Fibroblast of mammary gland (primary cell): ENCODE measurements at regions not wholly inside any gene's neighbourhood (a gene's known extent, or its start where the extent isn't known, plus 50 kb on each side); places are given as distances from the start of the nearest gene placed in this dataset.
"Not testable (repeated sequence)": the region's sequence is repeated elsewhere in the genome, so short reads cannot be mapped to it uniquely, and the experiment has no call there.

Experiments
- DNase-seq: peaks from one replicate; pipeline ENCODE4 v3.0.0-alpha.2; 2010; ENCODE audit warnings: low read depth
- H3K4me3 ChIP-seq: 2 replicates; pipeline ENCODE4 v1.5.1; 2011; ENCODE audit warnings: low read depth, mild to moderate bottlenecking, low read length, moderate library complexity; ENCODE audit not compliant: control insufficient read depth
- CTCF ChIP-seq: conservative IDR thresholded peaks from 2 replicates; pipeline ENCODE4 v1.5.1; 2011; ENCODE audit warnings: low read depth, low read length, inconsistent platforms; ENCODE audit not compliant: control insufficient read depth, insufficient read depth

DNA sequence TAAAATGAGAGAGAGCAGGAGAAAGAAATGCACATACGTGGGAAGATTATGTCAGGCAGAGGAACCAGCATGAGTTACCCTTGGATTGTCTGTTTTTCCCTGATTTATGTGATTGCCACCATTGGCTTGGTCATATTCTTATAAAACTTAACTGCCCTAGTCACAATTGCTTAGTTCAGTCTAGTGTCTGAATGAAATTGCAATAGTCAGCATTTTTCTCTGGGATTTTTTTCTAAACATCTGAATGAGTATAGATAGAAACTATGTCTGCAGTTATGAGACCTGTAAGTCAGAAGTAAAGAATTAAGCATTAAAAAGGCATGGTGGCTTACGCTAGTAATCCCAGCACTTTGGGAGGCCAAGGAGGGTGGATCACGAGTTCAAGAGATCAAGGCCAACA, 889.8 kb downstream of the PLA2G4A start:
- DNase-seq: no peak
- TF ChIP-seq CTCF: no peak
- no peak overlapping the region for H3K4me3 ChIP-seq

DNA sequence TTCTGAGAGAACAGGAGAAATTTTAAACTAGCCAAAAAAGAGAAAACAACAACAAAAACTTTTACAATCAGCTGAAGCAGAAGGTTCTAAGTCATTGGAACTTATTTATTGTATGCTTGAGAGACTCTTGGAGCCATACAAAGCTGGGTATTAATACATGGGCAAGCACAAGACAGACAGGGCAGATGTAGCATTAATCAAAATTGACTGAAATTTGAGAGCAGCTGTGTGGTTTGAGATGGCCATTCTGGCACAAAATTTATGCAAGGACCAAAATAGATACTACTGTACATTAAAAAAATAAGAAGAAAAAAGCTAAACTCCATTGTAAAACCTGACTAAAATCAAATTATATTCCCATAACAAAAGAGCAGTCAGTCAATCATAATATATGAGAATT, 892.5 kb downstream of the PLA2G4A start:
- TF ChIP-seq CTCF: no peak
- no peak overlapping the region for H3K4me3 ChIP-seq
- DNase-seq: no peak

- DNase-seq: no peak
- no peak for TF ChIP-seq CTCF
- H3K4me3 ChIP-seq: no peak overlapping the region
These were observed 896.5 kb downstream of the PLA2G4A start for GRCh38 chr1:187725216-187725615.

DNA sequence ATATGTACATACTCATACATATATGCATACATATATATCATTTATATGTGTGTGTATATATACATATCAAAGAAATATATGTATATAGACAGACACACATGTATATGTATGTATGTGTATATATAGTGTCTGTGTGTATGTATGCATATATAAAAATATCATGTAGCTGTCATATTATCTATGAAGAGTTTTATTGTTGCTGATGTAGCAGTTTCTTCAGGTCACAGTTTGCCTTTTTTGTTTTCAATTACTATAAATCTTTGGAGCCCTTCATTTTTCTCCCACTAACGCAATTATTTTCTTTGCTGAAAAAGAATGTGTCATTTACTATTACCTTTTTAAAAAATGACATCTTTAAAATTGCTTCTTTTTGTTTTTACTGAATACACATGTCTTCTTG, 904.5 kb downstream of the PLA2G4A start:
- DNase-seq: no peak
- no peak overlapping the region for H3K4me3 ChIP-seq
- TF ChIP-seq CTCF: no peak

GRCh38 chr1:187734427-187734826, 905.7 kb downstream of the PLA2G4A start:
- no peak overlapping the region for H3K4me3 ChIP-seq
- TF ChIP-seq CTCF: no peak
- no peak for DNase-seq

DNA sequence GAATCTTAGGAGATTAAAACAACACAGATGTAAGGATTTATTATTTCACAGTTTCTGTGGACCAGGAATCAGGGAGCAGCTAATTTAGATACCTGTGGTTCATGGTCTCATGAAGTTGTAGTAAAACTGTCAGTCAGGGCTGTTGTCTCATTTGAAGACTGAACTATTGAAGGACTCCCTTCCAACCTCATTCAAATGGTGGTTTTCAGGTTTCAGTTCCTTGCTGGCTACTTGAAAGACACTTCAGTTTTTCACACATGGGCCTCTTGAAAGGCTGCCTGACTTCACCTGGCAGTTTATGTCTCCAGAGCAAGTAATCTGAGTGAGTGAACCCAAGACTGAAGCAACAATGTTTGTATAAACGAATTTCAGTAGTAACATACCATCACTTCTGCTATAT, 915.9 kb downstream of the PLA2G4A start:
- DNase-seq: no peak
- TF ChIP-seq CTCF: no peak
- H3K4me3 ChIP-seq: no peak overlapping the region

GRCh38 chr1:187755536-187755935, 926.8 kb downstream of the PLA2G4A start:
- no peak overlapping the region for H3K4me3 ChIP-seq
- TF ChIP-seq CTCF: no peak
- no peak for DNase-seq

DNA sequence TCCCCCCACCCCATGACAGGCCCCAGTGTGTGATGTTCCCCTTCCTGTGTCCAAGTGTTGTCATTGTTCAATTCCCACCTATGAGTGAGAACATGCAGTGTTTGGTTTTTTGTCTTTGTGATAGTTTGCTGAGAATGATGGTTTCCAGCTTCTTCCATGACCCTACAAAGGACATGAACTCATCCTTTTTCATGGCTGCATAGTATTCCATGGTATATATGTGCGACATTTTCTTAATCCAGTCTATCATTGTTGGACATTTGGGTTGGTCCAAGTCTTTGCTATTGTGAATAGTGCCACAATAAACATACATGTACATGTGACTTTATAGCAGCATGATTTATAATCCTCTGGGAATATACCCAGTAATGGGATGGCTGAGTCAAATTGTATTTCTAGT, 927.9 kb downstream of the PLA2G4A start:
- H3K4me3 ChIP-seq, DNase-seq: not testable (repeated sequence)
